Fibroblast of skin of abdomen (primary cell): ENCODE measurements at regions not wholly inside any gene's neighbourhood (a gene's known extent, or its start where the extent isn't known, plus 50 kb on each side); places are given as distances from the start of the nearest gene placed in this dataset.
"Not testable (repeated sequence)": the region's sequence is repeated elsewhere in the genome, so short reads cannot be mapped to it uniquely, and the experiment has no call there.

Experiments
- DNase-seq: peaks from one replicate; pipeline ENCODE4 v3.0.0-alpha.2; 2013

DNA sequence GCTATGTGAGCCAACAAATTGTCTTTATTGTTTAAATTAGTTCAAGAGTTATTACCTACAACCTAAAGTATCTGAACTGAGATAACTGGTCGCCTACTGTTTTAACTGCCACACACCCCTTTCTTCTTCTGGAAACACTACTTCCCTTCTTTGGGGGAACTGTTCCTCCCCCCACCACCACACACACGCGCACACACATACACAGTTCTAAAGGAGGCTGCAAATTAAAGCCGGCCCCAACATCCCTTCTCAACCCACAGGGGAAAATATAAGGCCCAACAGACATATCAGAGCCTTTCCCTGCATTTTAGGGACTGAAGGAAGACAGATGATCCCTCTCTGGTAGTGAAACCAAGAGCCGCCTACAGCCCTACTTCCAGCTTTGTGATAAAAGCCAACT, 348.0 kb upstream of the JARID2 start:
- DNase-seq: no peak

DNA sequence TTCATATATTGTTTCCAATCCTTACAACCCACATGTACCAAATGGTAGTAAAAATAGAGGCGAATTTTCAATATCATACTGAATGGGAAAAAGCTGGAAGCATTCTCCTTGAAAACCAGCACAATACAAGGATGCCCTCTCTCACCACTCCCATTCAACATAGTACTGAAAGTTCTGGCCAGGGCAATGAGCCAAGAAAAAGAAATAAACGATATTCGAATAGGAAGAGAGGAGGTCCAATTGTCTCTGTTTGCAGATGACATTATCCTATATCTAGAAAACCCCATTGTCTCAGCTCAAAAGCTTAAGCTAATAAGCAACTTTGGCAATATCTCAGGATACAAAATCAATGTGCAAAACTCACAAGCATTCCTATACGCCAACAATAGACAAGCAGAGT, 346.4 kb upstream of the JARID2 start:
- DNase-seq: not testable (repeated sequence)

DNA sequence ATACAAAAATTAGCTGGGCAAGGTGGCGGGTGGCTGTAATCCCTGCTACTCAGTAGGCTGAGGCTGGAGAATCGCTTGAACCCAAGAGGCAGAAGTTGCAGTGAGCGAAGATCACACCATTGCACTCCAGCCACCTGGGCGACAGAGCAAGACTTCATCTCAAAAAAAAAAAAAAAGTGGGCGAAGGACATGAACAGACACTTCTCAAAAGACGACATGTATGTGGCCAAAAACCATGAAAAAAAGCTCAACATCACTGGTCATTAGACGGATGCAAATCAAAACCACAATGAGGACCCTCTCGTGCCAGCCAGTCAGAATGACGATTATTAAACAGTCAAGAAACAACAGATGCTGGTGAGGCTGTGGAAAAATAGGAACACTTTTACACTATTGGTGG, 344.9 kb upstream of the JARID2 start:
- DNase-seq: no peak

DNA sequence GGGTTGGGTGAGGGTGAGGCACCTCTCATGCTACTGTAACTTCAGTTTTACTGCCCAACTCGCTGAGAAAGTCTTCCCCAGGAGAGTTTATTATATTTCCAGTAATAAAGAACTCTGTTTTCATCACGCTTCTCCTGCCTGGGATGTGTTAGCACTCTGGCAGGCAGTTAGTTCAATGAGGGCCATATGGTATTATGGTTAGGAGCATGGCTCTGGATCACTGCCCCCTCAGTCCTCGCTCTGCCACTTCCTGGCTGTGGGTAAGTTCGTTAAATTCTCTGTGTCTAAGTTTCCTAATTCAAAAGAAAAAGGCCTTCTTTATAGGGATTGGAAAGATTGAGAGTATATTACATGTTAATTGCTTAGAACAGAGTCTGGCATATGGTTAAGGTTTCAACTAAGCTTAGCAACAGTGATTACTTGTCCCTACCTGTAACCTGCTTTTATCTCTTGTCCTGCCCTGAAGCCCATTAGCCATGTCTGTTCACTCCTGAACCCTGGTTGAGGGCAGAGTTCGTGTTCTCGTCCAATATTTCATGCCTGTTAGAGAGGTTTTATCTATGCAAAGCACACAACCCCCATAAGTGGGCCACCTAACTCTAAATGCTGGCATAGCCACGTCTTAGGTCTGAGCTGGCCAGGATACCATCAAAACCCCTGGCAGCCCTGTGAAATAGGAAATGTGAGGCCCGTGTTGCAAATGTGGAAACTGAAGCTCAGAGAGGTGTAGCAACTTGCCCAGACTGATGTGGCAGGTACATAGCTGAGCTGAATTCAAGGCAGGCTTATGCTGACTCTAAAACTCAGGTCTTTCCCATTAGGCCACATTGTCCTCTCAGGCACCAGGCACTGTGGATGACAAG, 342.5 kb upstream of the JARID2 start:
- DNase-seq: no peak

- DNase-seq: no peak
Observed at GRCh38 chr6:14905201-14905600, 340.7 kb upstream of the JARID2 start.

GRCh38 chr6:14906621-14907020, 339.2 kb upstream of the JARID2 start:
- no peak for DNase-seq

- DNase-seq: peak; percentile 21
Observed at GRCh38 chr6:14910692-14911547, 334.9 kb upstream of the JARID2 start.

DNA sequence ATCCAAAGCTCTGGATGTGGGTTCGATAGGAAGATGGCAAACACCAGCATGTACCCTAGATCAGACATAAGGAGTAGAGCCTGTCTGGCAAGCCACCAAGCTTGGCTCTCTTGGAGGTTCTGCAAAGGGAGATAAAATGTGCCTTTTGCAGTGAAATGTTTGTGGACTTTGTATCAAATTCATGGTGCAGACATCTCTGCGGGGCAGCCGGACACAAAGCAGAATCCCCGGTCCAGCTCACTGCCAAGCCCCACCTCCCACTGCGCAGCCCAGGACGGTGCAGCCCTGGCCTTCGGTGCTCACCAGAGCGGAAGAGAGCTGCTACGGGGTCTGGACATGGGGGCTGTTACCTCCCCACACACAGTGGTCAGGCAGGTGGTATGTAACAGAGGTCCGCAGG, 333.6 kb upstream of the JARID2 start:
- DNase-seq: no peak

GRCh38 chr6:14912706-14913105, 333.2 kb upstream of the JARID2 start:
- DNase-seq: no peak

DNA sequence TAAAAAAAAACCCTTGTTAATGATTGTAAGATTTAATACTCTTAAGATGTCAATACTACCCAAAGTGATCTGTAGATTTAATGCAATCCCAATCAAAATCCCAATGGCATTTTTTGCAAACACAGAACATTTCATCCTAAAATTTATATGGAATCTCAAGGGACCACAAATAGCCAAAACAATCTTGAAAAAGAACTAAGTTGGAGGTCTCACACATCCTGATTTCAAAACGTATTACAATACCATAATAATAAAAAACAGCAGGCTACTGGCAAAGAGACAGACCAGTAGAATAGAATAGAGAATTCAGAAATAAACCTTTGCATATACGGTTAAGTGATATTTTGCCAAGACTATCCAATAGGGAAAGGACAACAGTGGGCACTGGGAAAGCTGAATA, 331.9 kb upstream of the JARID2 start:
- DNase-seq: peak; percentile 25

DNA sequence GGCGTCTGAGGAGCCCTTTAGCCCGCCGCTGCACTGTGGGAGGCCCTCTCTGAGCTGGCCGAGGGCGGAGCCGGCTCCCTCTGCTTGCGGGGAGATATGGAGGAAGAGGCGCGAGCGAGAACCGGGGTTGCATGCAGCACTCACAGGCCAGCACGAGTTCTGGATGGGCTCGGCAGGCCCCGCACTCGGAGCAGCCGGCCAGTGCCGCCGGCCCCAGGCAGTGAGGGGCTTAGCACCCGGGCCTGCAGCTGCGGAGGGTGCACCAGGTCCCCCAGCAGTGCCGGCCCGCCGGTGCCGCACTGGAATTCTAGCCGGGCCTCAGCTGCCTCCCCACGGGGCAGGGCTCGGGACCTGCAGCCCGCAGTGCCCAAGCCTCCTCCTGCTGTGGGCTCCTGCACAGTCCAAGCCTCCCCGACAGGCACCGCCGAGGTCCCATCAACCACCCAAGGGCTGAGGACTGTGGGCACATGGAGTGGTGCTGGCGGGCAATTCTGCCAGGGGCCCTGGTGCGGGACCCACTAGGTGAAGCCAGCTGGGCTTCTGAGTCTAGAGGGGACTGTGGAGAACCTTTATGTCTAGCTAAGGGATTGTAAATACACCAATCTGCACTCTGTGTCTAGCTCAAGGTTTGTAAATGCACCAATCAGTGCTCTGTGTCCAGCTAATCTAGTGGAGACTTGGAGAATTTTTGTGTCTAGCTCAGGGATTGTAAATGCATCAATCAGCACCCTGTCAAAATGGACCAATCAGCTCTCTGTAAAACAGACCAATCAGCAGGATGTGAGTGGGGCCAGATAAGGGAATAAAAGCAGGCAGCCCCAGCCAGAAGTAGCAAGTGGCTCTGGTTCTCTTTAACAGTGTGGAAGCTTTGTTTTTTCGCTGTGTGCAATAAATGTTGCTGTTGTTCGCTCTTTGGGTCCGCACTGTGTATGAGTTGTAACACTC, 329.7 kb upstream of the JARID2 start:
- DNase-seq: no peak

DNA sequence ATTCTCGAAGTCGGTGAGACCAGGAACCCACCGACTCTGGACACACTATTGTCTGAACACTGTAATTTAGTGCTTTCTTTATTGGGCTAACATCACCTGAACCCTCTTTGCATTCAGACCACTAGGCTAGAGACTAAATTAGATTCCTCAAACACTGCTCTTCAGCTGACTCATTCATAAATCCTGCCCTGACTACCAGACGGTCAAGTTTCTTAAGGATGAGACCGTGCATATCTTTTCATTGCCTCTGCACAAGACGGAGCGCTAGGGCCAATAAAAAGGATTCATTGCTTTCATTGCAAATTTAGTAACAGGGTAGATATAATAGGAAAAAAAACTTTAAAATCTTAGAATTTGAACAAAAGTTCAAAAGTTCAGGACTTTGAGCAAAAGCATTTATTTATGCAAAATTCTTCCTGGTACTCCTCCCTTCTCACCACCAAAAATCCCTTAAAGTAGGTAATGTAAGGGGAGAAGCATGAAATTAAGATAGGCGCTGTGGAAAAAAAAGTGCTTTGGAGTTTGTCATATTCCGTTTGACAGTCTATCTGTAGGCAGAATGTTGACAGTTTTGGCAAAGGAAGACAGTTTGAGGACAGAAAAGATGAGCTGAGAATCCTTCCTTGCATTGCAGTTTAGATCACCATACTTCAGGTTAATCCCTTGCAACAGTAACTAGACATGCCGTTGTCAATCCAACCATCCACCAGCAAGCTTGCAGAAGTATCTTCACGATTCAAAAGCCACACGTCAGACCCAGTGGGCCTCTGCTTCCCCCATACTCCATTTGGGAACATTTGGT, 328.6 kb upstream of the JARID2 start:
- DNase-seq: peak; percentile 77

GRCh38 chr6:14918200-14918907, 327.5 kb upstream of the JARID2 start:
- DNase-seq: no peak

DNA sequence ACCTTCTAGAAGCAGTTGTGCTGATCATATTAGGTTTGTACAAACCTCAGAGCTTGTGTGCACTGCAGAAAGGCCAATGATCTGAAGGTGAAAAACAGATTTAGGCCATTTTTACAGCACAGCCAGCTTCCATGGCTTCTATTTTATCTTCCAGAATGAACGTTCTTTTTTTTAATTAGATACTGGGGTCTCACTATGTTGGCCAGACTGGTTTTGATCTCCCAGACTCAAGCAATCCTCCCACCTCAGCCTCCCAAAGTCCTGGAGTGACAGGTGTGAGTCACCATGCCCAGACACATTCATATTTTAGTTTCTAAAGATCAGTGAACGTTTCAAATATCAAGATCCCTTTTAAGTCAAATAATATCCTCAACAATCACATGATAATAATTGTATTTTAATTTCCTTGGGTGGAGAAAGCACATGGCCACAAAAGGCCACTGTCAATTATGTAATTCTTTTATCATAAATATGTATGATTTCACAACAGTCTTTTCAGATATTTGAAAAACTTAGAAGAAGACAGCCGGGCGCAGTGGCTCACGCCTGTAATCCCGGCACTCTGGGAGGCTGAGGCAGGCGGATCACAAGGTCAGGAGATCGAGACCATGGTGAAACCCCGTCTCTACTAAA, 326.7 kb upstream of the JARID2 start:
- DNase-seq: no peak

DNA sequence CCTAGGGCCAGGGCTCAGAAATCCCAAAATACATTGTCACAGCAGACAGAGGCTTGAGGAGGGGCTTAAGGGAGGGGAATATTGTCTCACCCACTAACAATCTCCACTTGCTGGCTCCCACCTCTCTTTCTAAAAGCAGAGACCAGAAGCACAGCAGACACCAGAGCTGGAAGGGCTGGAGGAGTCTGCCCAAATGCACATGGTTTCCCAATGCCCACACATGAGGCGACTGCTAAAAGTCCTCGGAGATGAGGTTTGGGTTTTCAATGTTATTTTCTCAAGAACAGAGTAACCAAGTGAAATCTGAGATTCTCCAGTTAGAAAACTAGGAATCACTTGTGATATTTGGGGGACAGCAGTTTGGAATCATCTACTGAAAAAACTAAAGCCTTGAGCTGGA, 325.6 kb upstream of the JARID2 start:
- no peak for DNase-seq

DNA sequence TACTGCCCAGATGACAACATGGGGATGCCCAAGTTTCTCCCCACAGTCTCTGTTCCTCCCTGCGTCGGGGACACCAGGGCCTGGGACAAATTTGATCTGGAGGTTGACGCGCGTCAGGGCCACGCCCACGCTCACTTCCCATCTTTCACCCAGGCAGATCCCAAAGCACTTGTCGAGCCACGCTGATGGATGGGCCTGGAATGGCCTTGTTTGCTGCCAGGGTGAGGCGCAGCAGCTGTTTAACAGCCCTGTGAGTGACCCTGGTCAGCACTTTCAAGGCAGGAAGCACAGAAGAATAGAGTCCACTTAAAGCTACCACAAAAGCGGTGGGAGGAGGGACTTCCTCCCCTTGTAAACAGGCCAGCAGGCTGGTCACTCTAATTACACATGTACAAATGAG, 324.7 kb upstream of the JARID2 start:
- DNase-seq: no peak

GRCh38 chr6:14921878-14922671, 323.8 kb upstream of the JARID2 start:
- no peak for DNase-seq

- DNase-seq: no peak
Observed at GRCh38 chr6:14922706-14923460, 323.0 kb upstream of the JARID2 start.
